GM12875 (cell line): ENCODE measurements at regions not wholly inside any gene's neighbourhood (a gene's known extent, or its start where the extent isn't known, plus 50 kb on each side); places are given as distances from the start of the nearest gene placed in this dataset.

Experiments
- H3K4me3 ChIP-seq: one replicate; pipeline ENCODE4 v1.5.1; 2011; ENCODE audit warnings: low read depth, low read length, control low read depth
- TF ChIP-seq, protein P1 (sequence below): IDR thresholded peaks from 2 replicates; pipeline ENCODE4 v1.5.1; 2011; ENCODE audit warnings: low read depth, mild to moderate bottlenecking, control low read depth, inconsistent platforms, low read length, moderate library complexity, borderline replicate concordance; ENCODE audit not compliant: insufficient read depth

DNA sequence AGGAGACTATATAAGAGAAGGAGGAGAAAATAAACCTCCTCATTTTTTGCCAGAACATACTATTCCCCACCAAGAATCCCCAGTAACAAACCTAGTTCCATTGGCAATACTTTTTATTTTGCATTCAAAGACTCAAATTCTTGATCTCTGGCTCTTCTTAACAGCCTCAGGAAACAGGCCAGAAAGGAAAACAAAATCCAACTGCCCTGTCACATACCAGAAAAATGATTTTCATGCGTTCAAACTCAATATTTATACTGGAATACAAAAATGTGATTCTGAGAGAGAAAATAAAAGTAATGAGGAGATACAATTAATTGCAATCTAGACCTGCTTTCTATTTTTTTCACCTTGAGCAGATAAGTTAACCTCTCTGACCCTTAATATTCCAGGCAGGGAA, 435.9 kb upstream of the AUTS2 start:
- no peak overlapping the region for H3K4me3 ChIP-seq
- TF ChIP-seq, protein P1, sequence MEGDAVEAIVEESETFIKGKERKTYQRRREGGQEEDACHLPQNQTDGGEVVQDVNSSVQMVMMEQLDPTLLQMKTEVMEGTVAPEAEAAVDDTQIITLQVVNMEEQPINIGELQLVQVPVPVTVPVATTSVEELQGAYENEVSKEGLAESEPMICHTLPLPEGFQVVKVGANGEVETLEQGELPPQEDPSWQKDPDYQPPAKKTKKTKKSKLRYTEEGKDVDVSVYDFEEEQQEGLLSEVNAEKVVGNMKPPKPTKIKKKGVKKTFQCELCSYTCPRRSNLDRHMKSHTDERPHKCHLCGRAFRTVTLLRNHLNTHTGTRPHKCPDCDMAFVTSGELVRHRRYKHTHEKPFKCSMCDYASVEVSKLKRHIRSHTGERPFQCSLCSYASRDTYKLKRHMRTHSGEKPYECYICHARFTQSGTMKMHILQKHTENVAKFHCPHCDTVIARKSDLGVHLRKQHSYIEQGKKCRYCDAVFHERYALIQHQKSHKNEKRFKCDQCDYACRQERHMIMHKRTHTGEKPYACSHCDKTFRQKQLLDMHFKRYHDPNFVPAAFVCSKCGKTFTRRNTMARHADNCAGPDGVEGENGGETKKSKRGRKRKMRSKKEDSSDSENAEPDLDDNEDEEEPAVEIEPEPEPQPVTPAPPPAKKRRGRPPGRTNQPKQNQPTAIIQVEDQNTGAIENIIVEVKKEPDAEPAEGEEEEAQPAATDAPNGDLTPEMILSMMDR = no peak

DNA sequence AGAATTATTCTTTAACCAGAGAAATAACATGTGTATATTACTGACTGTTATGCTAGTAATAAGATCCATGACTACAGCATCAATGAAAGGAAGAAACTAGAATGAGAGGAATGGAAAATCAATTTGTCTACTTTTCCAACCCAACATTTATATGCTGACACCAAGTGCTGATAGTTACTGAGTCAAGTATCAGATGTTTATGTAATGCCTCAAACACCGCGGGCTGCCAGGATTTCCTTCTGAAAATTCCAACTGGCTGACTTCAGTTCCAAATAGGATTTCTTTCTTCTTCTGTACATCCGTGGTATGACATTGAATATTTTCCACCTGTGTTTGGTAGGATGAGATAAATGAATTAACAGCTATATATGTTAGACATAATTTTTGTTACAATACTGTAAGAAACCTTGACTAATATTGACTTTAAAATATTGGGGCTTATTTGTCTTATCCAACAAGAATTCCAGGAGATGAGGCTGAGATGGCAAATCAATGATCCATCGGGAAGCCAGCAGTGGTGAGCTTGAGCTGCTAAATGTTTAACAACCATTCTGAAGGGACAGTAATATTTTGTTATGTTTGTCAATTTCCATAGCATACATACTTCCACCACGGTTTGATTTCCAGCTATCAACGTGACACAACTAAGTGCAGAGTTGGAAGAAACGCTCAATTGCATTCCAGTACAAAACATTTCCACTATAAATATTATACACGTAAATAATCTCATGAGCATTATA, 435.2 kb upstream of the AUTS2 start:
- TF ChIP-seq, protein P1 = no peak
- no peak overlapping the region for H3K4me3 ChIP-seq

DNA sequence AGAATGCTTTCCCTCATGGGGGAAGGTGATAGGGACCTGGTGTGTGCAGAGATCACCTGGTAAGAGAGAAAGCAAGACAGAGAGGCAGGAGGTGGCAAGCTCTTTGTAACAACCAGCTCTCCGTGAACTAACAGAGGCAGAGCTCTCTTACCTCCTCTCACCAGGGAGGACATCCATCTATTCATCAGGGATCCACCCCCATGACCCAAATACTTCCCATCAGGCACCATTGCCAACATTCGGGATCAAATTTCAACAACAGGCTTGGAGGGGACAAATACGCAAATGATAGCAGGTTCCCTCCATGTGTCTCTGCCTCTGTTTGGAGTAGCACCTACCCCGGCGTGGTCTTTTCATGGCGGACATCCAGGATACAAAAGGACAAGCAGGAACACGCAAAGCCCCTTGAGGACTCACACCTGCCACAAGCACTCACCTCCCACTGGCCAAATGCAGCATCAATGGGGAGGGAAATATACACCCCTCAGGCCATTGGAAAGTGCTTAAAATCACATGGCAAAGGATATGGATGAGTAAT, 431.2 kb upstream of the AUTS2 start:
- no peak overlapping the region for H3K4me3 ChIP-seq
- TF ChIP-seq, protein P1 = no peak

DNA sequence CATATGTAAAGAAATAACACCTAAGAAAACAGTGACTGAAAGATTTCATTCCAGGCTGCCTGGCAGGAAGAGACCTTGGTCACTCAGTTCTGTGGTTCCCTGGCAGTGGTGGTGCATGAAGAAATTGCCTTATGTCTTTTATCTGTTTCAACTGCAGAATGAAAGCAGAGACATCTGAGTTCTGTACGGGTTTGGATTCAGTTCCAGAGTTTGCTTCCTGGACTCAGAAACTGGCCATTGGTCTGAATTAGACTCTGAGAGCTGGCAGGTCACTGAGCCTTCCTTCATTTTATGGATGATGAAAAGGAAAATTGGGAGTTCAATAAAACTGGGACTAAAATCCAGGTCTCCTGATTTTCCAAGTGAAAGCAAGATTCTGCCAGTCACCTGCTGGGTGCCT, 428.9 kb upstream of the AUTS2 start:
- no peak overlapping the region for H3K4me3 ChIP-seq
- TF ChIP-seq, protein P1 = no peak

DNA sequence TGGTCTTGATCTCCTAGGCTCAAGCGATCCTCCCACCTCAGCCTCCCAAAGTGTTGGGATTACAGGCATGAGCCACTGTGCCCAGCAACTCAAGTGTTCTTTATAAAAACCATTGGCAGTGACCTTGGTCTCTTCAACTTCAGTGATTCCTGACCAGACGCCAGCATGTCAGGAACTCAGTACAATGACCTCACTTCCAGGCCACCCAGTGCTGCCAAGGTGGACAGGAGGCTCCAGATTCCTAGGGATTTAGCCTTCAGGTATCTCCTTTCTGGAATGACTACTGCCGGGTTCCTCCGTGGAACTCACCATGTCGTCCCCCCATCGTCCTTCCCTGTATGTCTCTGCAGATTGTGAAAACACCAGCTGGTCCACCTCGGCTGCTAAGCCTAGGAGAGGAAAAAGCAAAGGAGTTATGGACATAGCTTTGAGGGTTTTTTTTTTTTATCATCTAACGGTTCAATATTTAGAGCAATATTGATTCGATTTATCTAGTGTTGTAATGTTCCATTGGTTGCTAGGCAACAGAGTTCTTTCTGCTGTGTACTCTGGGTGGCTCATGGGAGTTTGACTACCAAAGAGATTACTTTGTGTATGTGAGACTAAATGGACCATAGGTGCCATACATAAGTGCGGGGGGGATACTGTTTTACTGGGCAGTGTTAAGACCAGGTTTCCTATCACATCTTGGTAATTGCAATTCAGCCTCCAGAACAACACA, 425.8 kb upstream of the AUTS2 start:
- TF ChIP-seq, protein P1 = no peak
- H3K4me3 ChIP-seq = no peak overlapping the region

DNA sequence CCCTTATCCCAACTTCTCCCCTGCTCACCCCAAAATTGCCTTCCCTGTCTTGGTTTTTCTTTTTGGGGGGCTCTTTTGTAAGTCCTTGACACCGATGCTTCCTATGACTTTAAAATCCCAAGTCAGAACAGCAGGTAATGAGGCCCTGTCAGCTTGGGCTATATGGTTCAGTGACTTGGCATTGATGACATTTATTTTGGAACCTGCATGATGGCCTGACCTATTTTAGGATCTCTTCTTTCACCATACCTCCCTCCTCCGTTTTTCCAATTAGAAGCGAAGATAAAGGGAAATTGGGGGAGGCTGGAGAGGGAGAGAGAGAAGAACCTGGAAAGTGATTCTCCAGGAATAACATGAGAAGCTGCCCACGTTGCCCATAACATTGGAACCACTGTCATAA, 424.9 kb upstream of the AUTS2 start:
- TF ChIP-seq, protein P1 = no peak
- H3K4me3 ChIP-seq = no peak overlapping the region
